ENCODE measurements at regions not wholly inside any gene's neighbourhood (a gene's known extent, or its start where the extent isn't known, plus 50 kb on each side); places are given as distances from the start of the nearest gene placed in this dataset.

- TF ChIP-seq POLR2A (IDR thresholded peaks at IDR 0.05; ENCODE audit: low read depth, low read length), result no peak
- TF ChIP-seq POLR2AphosphoS5 (IDR thresholded peaks at IDR 0.05; ENCODE audit: low read depth, low read length), result no peak
- no peak for TF ChIP-seq POU2F2 (IDR thresholded peaks at IDR 0.05; ENCODE audit: low read depth, low read length)
- no peak for TF ChIP-seq TAF1 (IDR thresholded peaks at IDR 0.05; ENCODE audit: low read depth, low read length)
- no peak for TF ChIP-seq SPI1 (IDR thresholded peaks at IDR 0.05; ENCODE audit: low read depth, low read length)
Measured at GRCh38 chr5:74020503-74020902, 394.5 kb downstream of the ARHGEF28 start.

Measured in GM12891 (cell line).